H7 (cell line): ENCODE measurements at regions not wholly inside any gene's neighbourhood (a gene's known extent, or its start where the extent isn't known, plus 50 kb on each side); places are given as distances from the start of the nearest gene placed in this dataset.

Source experiments
- DNase-seq: peaks from one replicate; pipeline ENCODE4 v3.0.0; 2012
- H3K27me3 ChIP-seq: 2 replicates; pipeline ENCODE4 v1.6.0; 2011; ENCODE audit warnings: mild to moderate bottlenecking, low read length; ENCODE audit not compliant: control insufficient read depth, insufficient read depth
- H3K36me3 ChIP-seq: replicated peaks from 2 replicates; pipeline ENCODE4 v1.5.1; 2011; ENCODE audit warnings: low read length; ENCODE audit not compliant: control insufficient read depth, insufficient read depth
- H3K4me3 ChIP-seq: 2 replicates; pipeline ENCODE4 v1.5.1; 2011; ENCODE audit warnings: low read depth, mild to moderate bottlenecking, control low read depth, low read length, moderate library complexity; ENCODE audit not compliant: insufficient read depth

- no peak overlapping the region for H3K4me3 ChIP-seq
- no peak for DNase-seq
- no peaks in the 10 kb centered on the region for H3K36me3 ChIP-seq
- H3K27me3 ChIP-seq: no peaks in the 10 kb centered on the region
Measured at GRCh38 chr4:34850968-34851367, 1393.3 kb downstream of the ARAP2 start.

GRCh38 chr4:34851411-34851810, 1392.9 kb downstream of the ARAP2 start:
- H3K27me3 ChIP-seq: no peaks in the 10 kb centered on the region
- H3K36me3 ChIP-seq: no peaks in the 10 kb centered on the region
- H3K4me3 ChIP-seq: no peak overlapping the region
- DNase-seq: no peak

- no peaks in the 10 kb centered on the region for H3K27me3 ChIP-seq
- no peaks in the 10 kb centered on the region for H3K36me3 ChIP-seq
- H3K4me3 ChIP-seq: no peak overlapping the region
- no peak for DNase-seq
Measured at GRCh38 chr4:34854451-34854850, 1389.9 kb downstream of the ARAP2 start.

GRCh38 chr4:34861666-34862065, 1382.6 kb downstream of the ARAP2 start:
- Histone ChIP-seq H3K4me3 (no peak overlapping the region), H3K36me3 (no peaks in the 10 kb centered on the region), H3K27me3 (no peaks in the 10 kb centered on the region)
- DNase-seq: no peak

GRCh38 chr4:34878961-34879360, 1365.4 kb downstream of the ARAP2 start:
- H3K4me3 ChIP-seq: no peak overlapping the region
- no peak for DNase-seq
- H3K27me3 ChIP-seq: no peaks in the 10 kb centered on the region
- no peaks in the 10 kb centered on the region for H3K36me3 ChIP-seq

- no peak for DNase-seq
- H3K4me3 ChIP-seq: no peak overlapping the region
- H3K36me3 ChIP-seq: no peaks in the 10 kb centered on the region
- H3K27me3 ChIP-seq: no peaks in the 10 kb centered on the region
Measured at GRCh38 chr4:34880246-34880645, 1364.1 kb downstream of the ARAP2 start.

- no peak for DNase-seq
- H3K36me3 ChIP-seq: no peaks in the 10 kb centered on the region
- H3K4me3 ChIP-seq: no peak overlapping the region
- H3K27me3 ChIP-seq: no peaks in the 10 kb centered on the region
Measured at GRCh38 chr4:34891892-34892291, 1352.4 kb downstream of the ARAP2 start.

GRCh38 chr4:34893382-34893781, 1350.9 kb downstream of the ARAP2 start:
- H3K4me3 ChIP-seq: no peak overlapping the region
- no peak for DNase-seq
- no peaks in the 10 kb centered on the region for H3K27me3 ChIP-seq
- H3K36me3 ChIP-seq: no peaks in the 10 kb centered on the region

GRCh38 chr4:34920032-34920431, 1324.3 kb downstream of the ARAP2 start:
- Histone ChIP-seq H3K4me3 (no peak overlapping the region), H3K36me3 (no peaks in the 10 kb centered on the region), H3K27me3 (no peaks in the 10 kb centered on the region)
- no peak for DNase-seq

- Histone ChIP-seq H3K4me3 (no peak overlapping the region), H3K36me3 (no peaks in the 10 kb centered on the region), H3K27me3 (no peaks in the 10 kb centered on the region)
- no peak for DNase-seq
Measured at GRCh38 chr4:34921391-34921790, 1322.9 kb downstream of the ARAP2 start.

- no peak overlapping the region for H3K4me3 ChIP-seq
- H3K27me3 ChIP-seq: no peaks in the 10 kb centered on the region
- no peak for DNase-seq
- H3K36me3 ChIP-seq: no peaks in the 10 kb centered on the region
Measured at GRCh38 chr4:34922325-34922724, 1322.0 kb downstream of the ARAP2 start.

- DNase-seq: no peak
- Histone ChIP-seq H3K4me3 (no peak overlapping the region), H3K36me3 (no peaks in the 10 kb centered on the region)
Measured at GRCh38 chr4:34932591-34932990, 1311.7 kb downstream of the ARAP2 start.

GRCh38 chr4:34935739-34936138, 1308.6 kb downstream of the ARAP2 start:
- H3K27me3 ChIP-seq: no peaks in the 10 kb centered on the region
- no peaks in the 10 kb centered on the region for H3K36me3 ChIP-seq
- H3K4me3 ChIP-seq: no peak overlapping the region
- no peak for DNase-seq

More at GRCh38 chr4:34932591-34932990, 1311.7 kb downstream of the ARAP2 start:
- H3K27me3 ChIP-seq: no peaks in the 10 kb centered on the region

GRCh38 chr4:34939073-34939472, 1305.2 kb downstream of the ARAP2 start:
- Histone ChIP-seq H3K4me3 (no peak overlapping the region), H3K36me3 (no peaks in the 10 kb centered on the region), H3K27me3 (no peaks in the 10 kb centered on the region)
- DNase-seq: no peak

- no peak overlapping the region for H3K4me3 ChIP-seq
- H3K36me3 ChIP-seq: no peaks in the 10 kb centered on the region
- no peaks in the 10 kb centered on the region for H3K27me3 ChIP-seq
- DNase-seq: no peak
Measured at GRCh38 chr4:34943741-34944386, 1300.5 kb downstream of the ARAP2 start.

GRCh38 chr4:34950926-34951325, 1293.4 kb downstream of the ARAP2 start:
- DNase-seq: no peak
- Histone ChIP-seq H3K36me3 (no peaks in the 10 kb centered on the region), H3K27me3 (no peaks in the 10 kb centered on the region), H3K4me3 (no peak overlapping the region)
